Right cardiac atrium (tissue), 5 donors: ENCODE measurements at regions not wholly inside any gene's neighbourhood (a gene's known extent, or its start where the extent isn't known, plus 50 kb on each side); places are given as distances from the start of the nearest gene placed in this dataset.

Experiments used
- ATAC-seq, 2 donors: fragments of 200-7000 bp; cut with Tn5 transposase; one replicate each; pipeline versions ENCODE4 v1.8.0 to v1.9.1; 2020; ENCODE audit warnings: moderate library complexity in 2 of 2, mild to moderate bottlenecking in 1 of 2
- DNase-seq, 3 donors: peaks; one replicate each; pipeline ENCODE4 v3.0.0-alpha.2; 2020
- H3K27ac ChIP-seq: one replicate; pipeline ENCODE4 v1.5.1; 2013; ENCODE audit warnings: mild to moderate bottlenecking, low read length, control low read depth, moderate library complexity
- H3K27me3 ChIP-seq: one replicate; pipeline ENCODE4 v1.6.1; 2013; ENCODE audit not compliant: control insufficient read depth, insufficient read depth
- H3K4me1 ChIP-seq: one replicate; pipeline ENCODE4 v1.6.1; 2013; ENCODE audit warnings: low read length; ENCODE audit not compliant: control insufficient read depth, insufficient read depth
- H3K4me3 ChIP-seq: one replicate; pipeline ENCODE4 v1.5.1; 2013; ENCODE audit warnings: low read length, control low read depth
- H3K9me3 ChIP-seq: one replicate; pipeline ENCODE4 v1.6.1; 2013; ENCODE audit warnings: low read length; ENCODE audit not compliant: control insufficient read depth
- WGBS: extraction: QIAGEN DNeasy Blood & Tissue Kit; methylation state at CpG from one replicate; pipeline ENCODE4 v1.1.7; 2013; 5-methylcytosine and 5-hydroxymethylcytosine counted together
- intact Hi-C, 4 donors: fragments of 100-400 bp; cut with DNase I; formaldehyde crosslinking; loops; one replicate each; pipeline versions ENCODE4 v1.11.0 to v1.14.0; 2022 to 2023
- donor health status: healthy with polysubstance abuse.
- donor health status: DM: no; HTN: yes; CAD: no.
- donor health status: DM: no; HTN: no; CAD: no.
- donor health status: DM: no; HTN: yes; CAD: no; lungs with severe emphysema.
- donor health status: DM: yes; HTN: yes; CAD: no.

- no peak overlapping the region for H3K4me3 ChIP-seq
- intact Hi-C loops: no loop called here
These were observed 197.1 kb downstream of the GLUD2 start for GRCh38 chrX:121244511-121244910.

GRCh38 chrX:121245763-121246162, 198.4 kb downstream of the GLUD2 start:
- ATAC-seq (no peak), DNase-seq (no peak)
- Histone ChIP-seq H3K9me3 (no peaks in the 10 kb centered on the region), H3K4me1 (no peaks in the 10 kb centered on the region), H3K27me3 (no peaks in the 10 kb centered on the region), H3K4me3 (no peak overlapping the region), H3K27ac (no peak overlapping the region)
- intact Hi-C loops: no loop called here

More at GRCh38 chrX:121244511-121244910, 197.1 kb downstream of the GLUD2 start:
- no peak overlapping the region for H3K27ac ChIP-seq
- no peaks in the 10 kb centered on the region for H3K9me3 ChIP-seq
- DNase-seq: no peak
- WGBS: 86% methylated on average over 1 of the region's 1 CpG
- H3K4me1 ChIP-seq: no peaks in the 10 kb centered on the region
- no peak for ATAC-seq
- H3K27me3 ChIP-seq: no peaks in the 10 kb centered on the region

GRCh38 chrX:121254336-121254735, 206.9 kb downstream of the GLUD2 start:
- ATAC-seq (no peak), DNase-seq (no peak)
- H3K4me1 ChIP-seq: no peaks in the 10 kb centered on the region
- H3K27ac ChIP-seq: no peak overlapping the region
- intact Hi-C loops: no loop called here
- WGBS: 59% methylated on average over 4 of the region's 4 CpGs
- no peaks in the 10 kb centered on the region for H3K9me3 ChIP-seq
- H3K27me3 ChIP-seq: no peaks in the 10 kb centered on the region
- no peak overlapping the region for H3K4me3 ChIP-seq

- DNase-seq: no peak
- 21% methylated on average over 2 of the region's 2 CpGs for WGBS
- no peak overlapping the region for H3K27ac ChIP-seq
- no peak overlapping the region for H3K4me3 ChIP-seq
- intact Hi-C loops: no loop called here
- no peaks in the 10 kb centered on the region for H3K4me1 ChIP-seq
- no peaks in the 10 kb centered on the region for H3K27me3 ChIP-seq
- no peaks in the 10 kb centered on the region for H3K9me3 ChIP-seq
- no peak for ATAC-seq
These were observed 209.2 kb downstream of the GLUD2 start for GRCh38 chrX:121256647-121257046.

GRCh38 chrX:121258545-121258944, 211.1 kb downstream of the GLUD2 start:
- H3K4me3 ChIP-seq: no peak overlapping the region
- H3K27ac ChIP-seq: no peak overlapping the region
- H3K9me3 ChIP-seq: no peaks in the 10 kb centered on the region
- no peaks in the 10 kb centered on the region for H3K4me1 ChIP-seq
- H3K27me3 ChIP-seq: no peaks in the 10 kb centered on the region
- ATAC-seq (no peak), DNase-seq (no peak)
- intact Hi-C loops: no loop called here

GRCh38 chrX:121259170-121259569, 211.8 kb downstream of the GLUD2 start:
- 75% methylated on average over 2 of the region's 2 CpGs for WGBS

GRCh38 chrX:121260596-121261240, 213.3 kb downstream of the GLUD2 start:
- H3K27ac ChIP-seq: no peak overlapping the region
- H3K9me3 ChIP-seq: no peaks in the 10 kb centered on the region
- DNase-seq (no peak), ATAC-seq (no peak)
- no peaks in the 10 kb centered on the region for H3K4me1 ChIP-seq
- H3K27me3 ChIP-seq: no peaks in the 10 kb centered on the region
- intact Hi-C loops: no loop called here
- 53% methylated on average over 2 of the region's 2 CpGs for WGBS
- H3K4me3 ChIP-seq: no peak overlapping the region

More at GRCh38 chrX:121259170-121259569, 211.8 kb downstream of the GLUD2 start:
- Histone ChIP-seq H3K9me3 (no peaks in the 10 kb centered on the region), H3K27ac (no peak overlapping the region), H3K4me3 (no peak overlapping the region), H3K27me3 (no peaks in the 10 kb centered on the region), H3K4me1 (no peaks in the 10 kb centered on the region)
- ATAC-seq (no peak), DNase-seq (no peak)
- intact Hi-C loops: no loop called here

GRCh38 chrX:121283921-121284320, 236.5 kb downstream of the GLUD2 start:
- no peak overlapping the region for H3K27ac ChIP-seq
- H3K9me3 ChIP-seq: no peaks in the 10 kb centered on the region
- intact Hi-C loops: no loop called here
- no peaks in the 10 kb centered on the region for H3K4me1 ChIP-seq
- no peaks in the 10 kb centered on the region for H3K27me3 ChIP-seq
- H3K4me3 ChIP-seq: no peak overlapping the region
- ATAC-seq: no peak
- WGBS: 79% methylated on average over 3 of the region's 3 CpGs
- no peak for DNase-seq

GRCh38 chrX:121298499-121298898, 251.1 kb downstream of the GLUD2 start:
- Histone ChIP-seq H3K4me3 (no peak overlapping the region), H3K4me1 (no peaks in the 10 kb centered on the region), H3K27me3 (no peaks in the 10 kb centered on the region), H3K27ac (no peak overlapping the region), H3K9me3 (no peaks in the 10 kb centered on the region)
- intact Hi-C loops: no loop called here
- 88% methylated on average over 1 of the region's 1 CpG for WGBS
- DNase-seq (no peak), ATAC-seq (no peak)

- WGBS: 96% methylated on average over 2 of the region's 2 CpGs
- intact Hi-C loops: no loop called here
- no peak for DNase-seq
- H3K27me3 ChIP-seq: no peaks in the 10 kb centered on the region
- no peak overlapping the region for H3K27ac ChIP-seq
- no peaks in the 10 kb centered on the region for H3K4me1 ChIP-seq
- no peak for ATAC-seq
- H3K4me3 ChIP-seq: no peak overlapping the region
- H3K9me3 ChIP-seq: no peaks in the 10 kb centered on the region
These were observed 253.9 kb downstream of the GLUD2 start for GRCh38 chrX:121301356-121301755.

- Histone ChIP-seq H3K27me3 (no peaks in the 10 kb centered on the region), H3K4me1 (no peaks in the 10 kb centered on the region), H3K4me3 (no peak overlapping the region), H3K9me3 (no peaks in the 10 kb centered on the region), H3K27ac (no peak overlapping the region)
- ATAC-seq: no peak
- DNase-seq: no peak
- intact Hi-C loops: no loop called here
- 91% methylated on average over 1 of the region's 1 CpG for WGBS
These were observed 254.4 kb downstream of the GLUD2 start for GRCh38 chrX:121301822-121302221.

- Histone ChIP-seq H3K27me3 (no peaks in the 10 kb centered on the region), H3K4me3 (no peak overlapping the region), H3K4me1 (no peaks in the 10 kb centered on the region), H3K27ac (no peak overlapping the region), H3K9me3 (no peaks in the 10 kb centered on the region)
- intact Hi-C loops: no loop called here
- DNase-seq (no peak), ATAC-seq (no peak)
- WGBS: 71% methylated on average over 3 of the region's 3 CpGs
These were observed 260.0 kb downstream of the GLUD2 start for GRCh38 chrX:121307449-121307848.
